ENCODE measurements at regions not wholly inside any gene's neighbourhood (a gene's known extent, or its start where the extent isn't known, plus 50 kb on each side); places are given as distances from the start of the nearest gene placed in this dataset.
"Not testable (repeated sequence)": the region's sequence is repeated elsewhere in the genome, so short reads cannot be mapped to it uniquely, and the experiment has no call there.

- in situ Hi-C loops (cut with MboI; ENCODE audit: low pct_unique_long_range_greater_than_20kb, low sequenced_read_pairs, unreplicated experiment), result no loop called here
- no peak for DNase-seq (ENCODE audit: low spot score)
- no peak for TF ChIP-seq CTCF (IDR thresholded peaks at IDR 0.05; ENCODE audit: extremely low read depth, insufficient read depth, missing control alignments)
Measured at GRCh38 chr6:14386263-14386662, 268.7 kb downstream of the CD83 start.

- in situ Hi-C loops (cut with MboI; ENCODE audit: low pct_unique_long_range_greater_than_20kb, low sequenced_read_pairs, unreplicated experiment), result no loop called here
- no peak for DNase-seq (ENCODE audit: low spot score)
- TF ChIP-seq CTCF (IDR thresholded peaks at IDR 0.05; ENCODE audit: extremely low read depth, insufficient read depth, missing control alignments), result no peak
Measured at GRCh38 chr6:14386668-14387067, 269.1 kb downstream of the CD83 start.

- no peak for DNase-seq (ENCODE audit: low spot score)
- in situ Hi-C loops (cut with MboI; ENCODE audit: low pct_unique_long_range_greater_than_20kb, low sequenced_read_pairs, unreplicated experiment), result no loop called here
- TF ChIP-seq CTCF (IDR thresholded peaks at IDR 0.05; ENCODE audit: extremely low read depth, insufficient read depth, missing control alignments), result no peak
Measured at GRCh38 chr6:14388371-14388770, 270.8 kb downstream of the CD83 start.

GRCh38 chr6:14389776-14390175 is 272.2 kb downstream of the CD83 start:
- DNase-seq (ENCODE audit: low spot score); in situ Hi-C loops (cut with MboI; ENCODE audit: low pct_unique_long_range_greater_than_20kb, low sequenced_read_pairs, unreplicated experiment): not testable (repeated sequence)

GRCh38 chr6:14390805-14391204 is 273.2 kb downstream of the CD83 start:
- in situ Hi-C loops (cut with MboI; ENCODE audit: low pct_unique_long_range_greater_than_20kb, low sequenced_read_pairs, unreplicated experiment), result no loop called here
- no peak for TF ChIP-seq CTCF (IDR thresholded peaks at IDR 0.05; ENCODE audit: extremely low read depth, insufficient read depth, missing control alignments)
- DNase-seq (ENCODE audit: low spot score), result no peak

GRCh38 chr6:14393910-14394309 is 276.3 kb downstream of the CD83 start:
- DNase-seq (ENCODE audit: low spot score), result no peak
- in situ Hi-C loops (cut with MboI; ENCODE audit: low pct_unique_long_range_greater_than_20kb, low sequenced_read_pairs, unreplicated experiment), result no loop called here
- no peak for TF ChIP-seq CTCF (IDR thresholded peaks at IDR 0.05; ENCODE audit: extremely low read depth, insufficient read depth, missing control alignments)

- no peak for TF ChIP-seq CTCF (IDR thresholded peaks at IDR 0.05; ENCODE audit: extremely low read depth, insufficient read depth, missing control alignments)
- in situ Hi-C loops (cut with MboI; ENCODE audit: low pct_unique_long_range_greater_than_20kb, low sequenced_read_pairs, unreplicated experiment), result no loop called here
- DNase-seq (ENCODE audit: low spot score), result no peak
Measured at GRCh38 chr6:14396392-14396791, 278.8 kb downstream of the CD83 start.

All from GM13977 (cell line).